ENCODE measurements at regions not wholly inside any gene's neighbourhood (a gene's known extent, or its start where the extent isn't known, plus 50 kb on each side); places are given as distances from the start of the nearest gene placed in this dataset.
"Not testable (repeated sequence)": the region's sequence is repeated elsewhere in the genome, so short reads cannot be mapped to it uniquely, and the experiment has no call there.

DNA sequence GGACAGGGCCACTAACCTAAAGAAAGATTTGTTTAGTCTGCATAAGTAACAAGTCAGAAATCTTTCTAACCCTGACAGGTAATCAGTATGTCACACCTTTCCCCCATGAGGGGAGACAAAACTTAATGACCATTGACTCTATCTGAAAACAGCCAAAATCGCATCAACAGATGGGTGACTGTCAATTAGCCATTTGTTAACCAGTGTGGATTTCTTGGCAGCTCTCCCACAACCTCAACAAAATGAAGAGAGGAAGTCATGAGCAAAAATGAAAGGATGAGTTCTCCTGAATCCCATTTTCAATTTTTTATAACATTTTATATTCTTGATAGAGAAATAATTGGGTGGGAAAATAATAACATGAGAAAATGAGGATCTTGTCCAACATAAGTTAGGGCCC is 84.6 kb upstream of the SNX2 start:
- no peaks in the 10 kb centered on the region for H3K4me1 ChIP-seq
- intact Hi-C loops (cut with DNase I), result no loop called here
- no peaks in the 10 kb centered on the region for H3K27me3 ChIP-seq (ENCODE audit: low read depth)
- H3K9me3 ChIP-seq, result no peaks in the 10 kb centered on the region
- no peaks in the 10 kb centered on the region for H3K36me3 ChIP-seq
- no peak overlapping the region for H3K4me3 ChIP-seq
- no peak overlapping the region for H3K27ac ChIP-seq
- ATAC-seq (no peak), DNase-seq (no peak)
- TF ChIP-seq, protein P1, sequence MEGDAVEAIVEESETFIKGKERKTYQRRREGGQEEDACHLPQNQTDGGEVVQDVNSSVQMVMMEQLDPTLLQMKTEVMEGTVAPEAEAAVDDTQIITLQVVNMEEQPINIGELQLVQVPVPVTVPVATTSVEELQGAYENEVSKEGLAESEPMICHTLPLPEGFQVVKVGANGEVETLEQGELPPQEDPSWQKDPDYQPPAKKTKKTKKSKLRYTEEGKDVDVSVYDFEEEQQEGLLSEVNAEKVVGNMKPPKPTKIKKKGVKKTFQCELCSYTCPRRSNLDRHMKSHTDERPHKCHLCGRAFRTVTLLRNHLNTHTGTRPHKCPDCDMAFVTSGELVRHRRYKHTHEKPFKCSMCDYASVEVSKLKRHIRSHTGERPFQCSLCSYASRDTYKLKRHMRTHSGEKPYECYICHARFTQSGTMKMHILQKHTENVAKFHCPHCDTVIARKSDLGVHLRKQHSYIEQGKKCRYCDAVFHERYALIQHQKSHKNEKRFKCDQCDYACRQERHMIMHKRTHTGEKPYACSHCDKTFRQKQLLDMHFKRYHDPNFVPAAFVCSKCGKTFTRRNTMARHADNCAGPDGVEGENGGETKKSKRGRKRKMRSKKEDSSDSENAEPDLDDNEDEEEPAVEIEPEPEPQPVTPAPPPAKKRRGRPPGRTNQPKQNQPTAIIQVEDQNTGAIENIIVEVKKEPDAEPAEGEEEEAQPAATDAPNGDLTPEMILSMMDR (IDR thresholded peaks at IDR 0.05), result no peak

DNA sequence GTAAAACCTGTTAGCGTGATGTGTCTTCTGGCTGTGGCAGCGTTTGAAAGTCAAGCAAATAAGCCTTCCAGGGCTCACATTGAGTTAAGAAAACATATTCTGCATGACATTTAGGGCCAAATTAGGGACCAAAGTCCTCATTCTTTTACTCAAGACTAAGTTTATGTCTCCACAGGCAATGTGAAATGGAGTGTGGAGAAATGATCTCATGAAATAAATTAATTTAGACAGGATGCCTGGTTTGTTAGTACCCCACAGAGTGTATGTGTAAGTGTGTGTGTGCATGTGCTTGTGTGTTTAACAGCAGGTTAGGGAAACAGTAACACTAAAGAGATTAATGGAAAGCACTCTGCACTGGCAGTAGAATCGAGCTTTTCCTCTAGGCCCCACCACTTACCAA is 82.9 kb upstream of the SNX2 start:
- TF ChIP-seq, protein P1 (IDR thresholded peaks at IDR 0.05), result no peak
- no peak for DNase-seq
- no peaks in the 10 kb centered on the region for H3K9me3 ChIP-seq
- no peak overlapping the region for H3K4me3 ChIP-seq
- intact Hi-C loops (cut with DNase I), result no loop called here
- no peak for ATAC-seq
- H3K27ac ChIP-seq, result no peak overlapping the region
- no peaks in the 10 kb centered on the region for H3K36me3 ChIP-seq
- H3K27me3 ChIP-seq (ENCODE audit: low read depth), result no peaks in the 10 kb centered on the region
- H3K4me1 ChIP-seq, result no peaks in the 10 kb centered on the region

DNA sequence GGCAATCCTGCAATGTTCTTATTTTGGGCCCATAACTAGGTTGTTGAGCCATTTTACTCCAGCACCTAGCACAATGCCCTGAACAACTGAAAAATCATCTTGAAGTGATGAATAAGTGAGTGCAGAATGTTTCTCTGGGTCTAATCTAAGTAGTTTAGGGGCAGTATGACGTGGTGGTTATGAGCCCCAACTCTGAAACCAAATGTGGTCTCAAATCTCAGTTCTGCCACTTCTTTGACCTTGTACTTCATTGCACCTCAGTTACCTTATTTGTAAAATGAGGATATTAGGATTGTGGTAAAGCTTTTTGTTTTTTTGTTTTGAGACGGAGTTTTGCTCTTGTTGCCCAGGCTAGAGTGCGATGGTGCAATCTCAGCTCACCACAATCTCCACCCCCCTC is 80.9 kb upstream of the SNX2 start:
- Histone ChIP-seq H3K27ac (no peak overlapping the region), H3K9me3 (no peaks in the 10 kb centered on the region), H3K4me3 (no peak overlapping the region), H3K36me3 (no peaks in the 10 kb centered on the region), H3K4me1 (no peaks in the 10 kb centered on the region), H3K27me3 (ENCODE audit: low read depth) (no peaks in the 10 kb centered on the region)
- intact Hi-C loops (cut with DNase I), result no loop called here
- ATAC-seq (no peak), DNase-seq (no peak)
- TF ChIP-seq, protein P1 (IDR thresholded peaks at IDR 0.05), result no peak

DNA sequence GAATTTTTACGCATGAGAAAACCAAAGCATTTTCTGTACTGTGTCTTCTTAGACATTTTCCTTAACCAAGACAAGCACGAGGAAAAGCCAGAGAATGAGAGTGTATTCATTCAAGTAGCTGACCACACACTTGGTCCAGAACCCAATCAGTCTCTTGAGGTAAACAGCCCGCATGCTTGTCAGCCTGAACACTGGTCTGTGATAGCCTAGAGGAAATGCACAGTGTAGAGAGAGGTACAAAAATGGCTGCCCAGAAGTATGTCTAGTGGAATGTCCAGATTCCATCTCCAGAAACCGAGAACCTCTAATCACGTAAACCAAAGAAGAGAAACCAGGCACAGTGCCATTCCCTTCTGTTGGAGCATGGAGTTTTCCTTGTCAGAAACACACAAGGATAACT is 80.0 kb upstream of the SNX2 start:
- Histone ChIP-seq H3K4me3 (no peak overlapping the region), H3K27ac (no peak overlapping the region), H3K9me3 (no peaks in the 10 kb centered on the region), H3K4me1 (no peaks in the 10 kb centered on the region), H3K27me3 (ENCODE audit: low read depth) (no peaks in the 10 kb centered on the region), H3K36me3 (no peaks in the 10 kb centered on the region)
- no peak for DNase-seq
- ATAC-seq, result no peak
- TF ChIP-seq, protein P1 (IDR thresholded peaks at IDR 0.05), result no peak
- intact Hi-C loops (cut with DNase I), result no loop called here

DNA sequence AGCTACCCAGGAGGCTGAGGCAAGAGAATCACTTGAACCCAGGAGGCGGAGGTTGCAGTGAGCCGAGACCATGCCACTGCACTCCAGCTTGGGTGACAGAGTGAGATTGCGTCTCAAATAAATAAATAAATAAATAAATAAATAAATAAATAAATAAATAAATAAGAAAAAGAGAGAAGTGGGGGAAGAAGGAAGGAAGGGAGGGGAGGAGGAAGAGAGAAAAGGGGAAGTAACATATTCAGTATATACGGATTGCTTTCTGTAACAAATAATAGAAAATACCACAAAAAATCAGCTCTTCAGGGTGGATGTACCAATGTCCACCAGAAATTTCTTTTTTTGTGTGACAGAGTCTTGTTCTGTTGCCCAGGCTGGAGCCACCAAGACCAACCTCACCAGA is 78.1 kb upstream of the SNX2 start:
- H3K9me3 ChIP-seq; intact Hi-C loops (cut with DNase I); H3K4me3 ChIP-seq; H3K27ac ChIP-seq; H3K4me1 ChIP-seq; H3K27me3 ChIP-seq (ENCODE audit: low read depth); H3K36me3 ChIP-seq; DNase-seq: not testable (repeated sequence)
- peak; percentile 42 to 58 for ATAC-seq

DNA sequence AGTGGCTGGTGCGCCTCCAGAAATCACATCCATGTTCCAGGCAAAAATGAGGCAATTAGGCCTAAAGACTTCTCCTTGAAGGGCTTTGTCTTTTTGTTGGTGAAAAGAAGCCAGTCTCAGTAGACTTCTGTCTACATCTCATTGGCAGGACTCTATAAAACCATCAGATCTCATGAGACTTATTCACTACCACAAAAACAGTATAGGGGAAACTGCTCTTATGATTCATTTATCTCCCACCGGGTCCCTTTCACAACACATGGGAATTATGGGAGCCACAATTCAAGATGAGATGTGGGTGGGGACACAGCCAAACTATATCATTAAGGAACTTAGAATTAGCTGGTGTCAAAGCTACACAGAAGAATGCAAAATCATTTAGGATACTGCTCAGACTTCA is 77.7 kb upstream of the SNX2 start:
- intact Hi-C loops (cut with DNase I), result no loop called here

More for the DNA sequence above, 77.7 kb upstream of the SNX2 start:
- H3K36me3 ChIP-seq, result no peaks in the 10 kb centered on the region
- TF ChIP-seq, protein P1 (IDR thresholded peaks at IDR 0.05), result no peak
- H3K27ac ChIP-seq, result no peak overlapping the region
- no peak for DNase-seq
- H3K4me3 ChIP-seq, result no peak overlapping the region
- H3K9me3 ChIP-seq, result no peaks in the 10 kb centered on the region
- no peaks in the 10 kb centered on the region for H3K4me1 ChIP-seq
- no peaks in the 10 kb centered on the region for H3K27me3 ChIP-seq (ENCODE audit: low read depth)
- ATAC-seq, result peak; percentile 24 to 51
